ENCODE measurements at regions not wholly inside any gene's neighbourhood (a gene's known extent, or its start where the extent isn't known, plus 50 kb on each side); places are given as distances from the start of the nearest gene placed in this dataset.

GRCh38 chr5:167482555-167482954 is 808.9 kb upstream of the WWC1 start:
- Histone ChIP-seq H3K4me1 (ENCODE audit: control insufficient read depth, extremely low read depth, insufficient read depth, low read length) (no peaks in the 10 kb centered on the region), H4K20me1 (replicated peaks; ENCODE audit: control insufficient read depth, extremely low read depth, insufficient read depth, low read length) (no peaks in the 10 kb centered on the region), H3K36me3 (ENCODE audit: control insufficient read depth in 2 of 2, extremely low read depth in 1 of 2, insufficient read depth in 2 of 2, low read length in 2 of 2) (no peaks in the 10 kb centered on the region), H3K9ac (replicated peaks; ENCODE audit: extremely low read depth, insufficient read depth, low read length) (no peak overlapping the region), H3K79me2 (ENCODE audit: control insufficient read depth, insufficient read depth, low read length) (no peaks in the 10 kb centered on the region), H3K9me3 (replicated peaks; ENCODE audit: control insufficient read depth, insufficient read depth, low read length) (no peaks in the 10 kb centered on the region), H3K27ac (ENCODE audit: insufficient read depth, low read depth, low read length) (no peak overlapping the region), H3K27me3 (ENCODE audit: control insufficient read depth in 2 of 2, insufficient read depth in 2 of 2, low read length in 2 of 2) (no peaks in the 10 kb centered on the region), H3K4me2 (ENCODE audit: insufficient read depth, low read length) (no peak overlapping the region), H2AFZ (ENCODE audit: low read depth, low read length) (no peak overlapping the region), H3K4me3 (replicated peaks in 1 of 3; ENCODE audit: insufficient read depth in 1 of 3, low read depth in 1 of 3, low read length in 3 of 3) (no peak overlapping the region), H3K9me1 (replicated peaks; ENCODE audit: control insufficient read depth, extremely low read depth, insufficient read depth, low read length) (no peaks in the 10 kb centered on the region)
- intact Hi-C loops (cut with micrococcal nuclease) (no loop called here), dilution Hi-C loops (cut with MboI; ENCODE audit: extremely low pct_ligation_motif_present, low sequenced_read_pairs) (no loop called here)
- FAIRE-seq (no peak), DNase-seq (ENCODE audit: low read depth, low spot score) (no peak)
- TF ChIP-seq POLR2A (IDR thresholded peaks at IDR 0.05; ENCODE audit: low read depth, low read length) (no peak), FOS (IDR thresholded peaks at IDR 0.05; ENCODE audit: borderline replicate concordance, insufficient read depth, low read length) (no peak), CTCF (IDR thresholded peaks at IDR 0.05; ENCODE audit: extremely low read depth in 1 of 2, insufficient read depth in 1 of 2, low read depth in 1 of 2, low read length in 2 of 2) (no peak), EZH2 (IDR thresholded peaks at IDR 0.05; ENCODE audit: borderline replicate concordance, low read depth, low read length, severe bottlenecking) (no peak), GATA2 (IDR thresholded peaks at IDR 0.05; ENCODE audit: insufficient read depth, insufficient read length, low read depth, low read length) (no peak), POLR2AphosphoS5 (IDR thresholded peaks at IDR 0.05; ENCODE audit: insufficient read depth, low read depth, low read length) (no peak), MYC (IDR thresholded peaks at IDR 0.05; ENCODE audit: low read depth, low read length) (no peak), MAX (IDR thresholded peaks at IDR 0.05; ENCODE audit: insufficient read depth, insufficient read length) (no peak), JUN (IDR thresholded peaks at IDR 0.05; ENCODE audit: borderline replicate concordance, insufficient read depth, insufficient read length, low read depth) (no peak)
- CTCF ChIA-PET = no interaction called here
- BruUV-seq (replicated peaks) = no TSS peak
- POLR2A ChIA-PET = no interaction called here

Measured in endothelial cell of umbilical vein (primary cell).